Ishikawa (cell line): ENCODE measurements at regions not wholly inside any gene's neighbourhood (a gene's known extent, or its start where the extent isn't known, plus 50 kb on each side); places are given as distances from the start of the nearest gene placed in this dataset.

ENCODE experiments used
- RAD21 ChIP-seq: IDR thresholded peaks from 2 replicates; pipeline ENCODE4 v1.6.1; 2012; ENCODE audit warnings: low read depth
- TAF1 ChIP-seq: IDR thresholded peaks from 2 replicates; pipeline ENCODE4 v1.6.1; 2012; ENCODE audit warnings: low read depth, mild to moderate bottlenecking
- TCF12 ChIP-seq: IDR thresholded peaks from 2 replicates; pipeline ENCODE4 v1.6.1; 2012; ENCODE audit warnings: low read depth
- YY1 ChIP-seq: IDR thresholded peaks from 2 replicates; pipeline ENCODE4 v1.6.1; 2012; ENCODE audit warnings: low read depth
- ZBTB7A ChIP-seq: IDR thresholded peaks from 2 replicates; pipeline ENCODE4 v1.6.1; 2012; ENCODE audit warnings: low read depth

DNA sequence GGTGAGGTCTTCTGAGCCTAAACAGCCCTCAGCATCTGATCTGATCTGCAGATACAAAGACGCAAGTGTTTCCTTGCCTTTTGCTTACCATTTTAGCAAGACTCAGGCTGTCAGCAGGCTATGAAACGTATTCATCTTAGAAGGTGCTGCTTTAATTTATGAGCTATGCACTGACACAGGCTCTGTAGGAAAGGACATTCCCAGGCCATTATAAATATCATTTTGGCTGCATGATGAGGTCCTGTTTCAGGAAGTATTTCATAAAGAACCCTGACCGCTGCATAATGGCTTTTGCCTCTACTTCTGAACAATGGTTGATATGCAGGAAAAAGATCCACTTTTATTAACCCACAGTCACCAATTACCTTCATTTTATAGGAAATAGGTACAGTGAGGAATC is 98.4 kb upstream of the CAST start:
- TF ChIP-seq YY1, result no peak
- no peak for TF ChIP-seq ZBTB7A
- TF ChIP-seq TAF1, result no peak
- no peak for TF ChIP-seq RAD21
- no peak for TF ChIP-seq TCF12
